D721Med (cell line): ENCODE measurements at regions not wholly inside any gene's neighbourhood (a gene's known extent, or its start where the extent isn't known, plus 50 kb on each side); places are given as distances from the start of the nearest gene placed in this dataset.

Experiments used
- DNase-seq: peaks from one replicate; pipeline ENCODE4 v3.0.0; 2011; ENCODE audit warnings: low spot score; ENCODE audit not compliant: insufficient read length
- FAIRE-seq: peaks from 2 replicates; lab custom pipeline; 2011; peaks lifted over from hg19 to GRCh38; lab: Jason Lieb, UNC
- TF ChIP-seq, protein P1 (sequence below): IDR thresholded peaks from 2 replicates; pipeline ENCODE4 v1.5.1; 2012; ENCODE audit warnings: mild to moderate bottlenecking, control low read depth; ENCODE audit not compliant: insufficient read depth; ENCODE audit errors: missing control alignments

DNA sequence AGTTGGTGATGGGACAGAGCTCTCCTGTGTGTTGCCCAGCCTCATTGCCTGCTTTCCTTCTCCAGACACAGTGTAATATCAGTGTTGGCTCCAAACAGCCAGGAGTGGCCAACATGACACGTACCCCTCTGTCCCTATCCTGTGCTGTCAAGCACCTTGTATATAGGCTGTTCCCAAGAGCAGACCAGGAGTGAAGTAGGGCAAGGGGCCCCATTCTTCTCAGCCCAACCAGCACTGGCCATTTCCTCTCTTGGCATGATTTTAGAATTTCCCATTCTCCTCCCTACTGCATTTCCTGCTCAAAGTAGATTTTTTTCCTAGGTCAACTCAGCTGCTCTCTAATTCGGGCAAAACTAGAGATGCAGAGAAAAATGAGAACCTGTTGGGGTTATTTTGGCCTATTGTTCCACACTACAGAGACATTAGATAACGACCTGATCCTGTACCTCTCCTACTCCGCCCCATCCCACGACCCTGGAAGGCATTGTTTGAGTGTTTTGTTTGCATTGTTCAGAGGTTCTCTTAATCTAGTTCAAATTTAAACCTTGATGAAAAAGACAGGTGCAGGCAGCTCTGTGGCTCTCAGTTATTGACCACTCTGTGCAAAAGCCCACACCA lies 95.6 kb downstream of the RASSF10 start:
- no peak for DNase-seq
- no peak for FAIRE-seq
- TF ChIP-seq, protein P1, sequence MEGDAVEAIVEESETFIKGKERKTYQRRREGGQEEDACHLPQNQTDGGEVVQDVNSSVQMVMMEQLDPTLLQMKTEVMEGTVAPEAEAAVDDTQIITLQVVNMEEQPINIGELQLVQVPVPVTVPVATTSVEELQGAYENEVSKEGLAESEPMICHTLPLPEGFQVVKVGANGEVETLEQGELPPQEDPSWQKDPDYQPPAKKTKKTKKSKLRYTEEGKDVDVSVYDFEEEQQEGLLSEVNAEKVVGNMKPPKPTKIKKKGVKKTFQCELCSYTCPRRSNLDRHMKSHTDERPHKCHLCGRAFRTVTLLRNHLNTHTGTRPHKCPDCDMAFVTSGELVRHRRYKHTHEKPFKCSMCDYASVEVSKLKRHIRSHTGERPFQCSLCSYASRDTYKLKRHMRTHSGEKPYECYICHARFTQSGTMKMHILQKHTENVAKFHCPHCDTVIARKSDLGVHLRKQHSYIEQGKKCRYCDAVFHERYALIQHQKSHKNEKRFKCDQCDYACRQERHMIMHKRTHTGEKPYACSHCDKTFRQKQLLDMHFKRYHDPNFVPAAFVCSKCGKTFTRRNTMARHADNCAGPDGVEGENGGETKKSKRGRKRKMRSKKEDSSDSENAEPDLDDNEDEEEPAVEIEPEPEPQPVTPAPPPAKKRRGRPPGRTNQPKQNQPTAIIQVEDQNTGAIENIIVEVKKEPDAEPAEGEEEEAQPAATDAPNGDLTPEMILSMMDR: no peak

DNA sequence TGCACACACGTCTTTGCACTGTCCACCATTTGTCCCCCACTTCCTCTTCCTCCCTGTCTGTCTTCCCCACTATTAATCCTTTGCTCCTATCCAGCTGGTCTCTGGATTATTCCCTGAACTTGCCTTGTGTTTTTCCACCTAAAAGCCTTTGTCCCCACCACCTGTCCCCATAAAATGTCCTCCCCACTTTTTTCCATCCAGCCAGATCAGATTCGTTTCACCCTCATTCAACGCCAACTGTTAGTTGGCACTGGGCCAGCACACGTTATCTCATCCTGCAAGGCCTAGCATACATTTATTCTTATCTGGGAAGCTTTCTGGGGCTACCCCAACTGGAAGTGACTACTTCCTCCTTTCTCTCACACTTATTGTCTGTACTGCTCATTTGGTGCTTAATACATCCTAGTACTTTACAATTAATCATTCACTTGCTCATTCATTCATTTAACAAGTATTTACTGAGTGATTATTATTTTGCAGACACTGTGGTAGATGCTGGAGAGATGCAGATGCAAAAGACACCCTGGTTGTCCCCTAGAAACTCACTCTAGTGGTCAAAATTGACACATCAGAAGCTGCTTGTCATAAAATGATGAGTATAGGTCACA lies 96.2 kb downstream of the RASSF10 start:
- FAIRE-seq: no peak
- no peak for DNase-seq
- TF ChIP-seq, protein P1: no peak

DNA sequence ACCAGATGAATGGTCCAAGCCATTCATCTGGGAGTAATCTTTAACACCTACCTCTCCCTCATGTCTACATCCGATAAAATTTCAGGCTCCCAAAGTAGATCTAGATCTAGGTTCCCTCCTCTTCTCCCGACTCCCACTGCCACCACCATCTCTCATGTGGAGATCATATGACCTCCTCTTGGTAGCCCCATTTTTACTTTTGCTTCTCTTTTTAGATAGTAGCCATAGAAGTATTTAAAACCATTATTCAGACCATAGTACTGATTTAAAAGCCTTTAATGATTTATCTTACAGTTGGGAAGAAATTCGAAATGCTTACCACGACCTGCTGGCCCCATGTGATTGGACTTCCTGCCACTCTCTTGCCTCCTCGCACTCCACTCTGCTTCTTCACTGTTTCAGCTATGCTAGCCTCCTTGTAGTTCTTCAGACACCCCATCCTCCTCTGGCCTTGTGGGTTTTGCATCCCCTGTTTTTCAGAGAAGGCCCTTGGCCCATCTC lies 98.5 kb downstream of the RASSF10 start:
- no peak for FAIRE-seq
- TF ChIP-seq, protein P1: no peak
- DNase-seq: no peak

DNA sequence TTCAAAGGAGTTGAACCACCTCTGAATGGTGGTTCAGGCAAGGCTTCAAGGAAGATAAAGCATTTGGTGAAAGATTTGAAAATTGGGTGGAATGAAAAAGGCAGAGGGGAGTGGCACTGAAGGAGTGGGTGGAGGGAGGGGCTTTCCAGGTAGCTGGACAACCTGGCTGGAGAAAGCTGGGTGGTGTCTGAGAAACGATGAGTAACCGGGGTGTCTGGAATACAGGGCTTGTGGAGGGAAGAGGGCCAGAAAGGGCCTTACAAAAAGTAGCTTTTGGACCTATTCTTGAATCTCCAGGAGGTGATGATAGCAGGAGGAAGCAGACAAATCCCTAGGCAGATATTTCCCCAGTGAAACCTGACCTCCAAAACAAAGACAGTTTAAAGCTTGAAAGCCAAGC lies 99.3 kb downstream of the RASSF10 start:
- TF ChIP-seq, protein P1: no peak
- DNase-seq (no peak), FAIRE-seq (no peak)

DNA sequence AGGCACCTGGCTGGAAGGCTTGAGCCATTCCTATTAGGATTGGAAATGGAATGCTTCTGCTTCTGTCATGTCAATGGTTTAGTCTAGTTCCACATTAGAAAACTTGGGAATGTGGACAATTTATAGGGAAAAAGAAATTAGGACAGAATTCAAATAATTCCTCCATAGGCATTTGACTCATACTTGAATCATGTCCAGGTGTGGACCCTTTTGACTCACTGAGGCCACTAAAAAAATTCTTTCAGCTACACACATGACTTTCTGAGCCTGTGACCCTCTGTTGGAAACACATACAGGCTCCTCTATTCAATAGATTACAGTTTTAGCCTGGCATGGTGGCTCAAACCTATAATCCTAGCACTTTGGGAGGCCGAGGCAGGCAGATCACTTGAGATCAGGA lies 100.5 kb downstream of the RASSF10 start:
- DNase-seq: no peak
- TF ChIP-seq, protein P1: no peak
- FAIRE-seq: no peak

DNA sequence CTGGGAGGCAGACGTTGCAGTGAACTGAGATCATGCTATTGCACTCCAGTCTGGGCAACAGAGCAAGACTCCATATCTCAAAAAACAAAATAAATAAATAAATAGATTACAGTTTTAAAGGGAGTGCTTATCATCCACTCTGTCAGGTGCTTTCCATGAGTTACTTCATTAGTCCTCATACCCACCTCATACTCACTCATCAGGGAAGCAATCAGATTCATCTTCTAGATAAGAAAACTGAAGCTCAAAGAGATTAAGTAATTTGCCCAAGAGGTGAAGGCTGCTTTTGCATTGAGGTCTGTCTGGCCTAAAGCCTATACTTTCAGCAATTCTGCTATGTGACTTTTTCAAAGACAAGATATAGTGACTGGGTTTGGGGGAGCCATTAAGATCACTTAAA lies 101.0 kb downstream of the RASSF10 start:
- TF ChIP-seq, protein P1: no peak
- FAIRE-seq (no peak), DNase-seq (no peak)

DNA sequence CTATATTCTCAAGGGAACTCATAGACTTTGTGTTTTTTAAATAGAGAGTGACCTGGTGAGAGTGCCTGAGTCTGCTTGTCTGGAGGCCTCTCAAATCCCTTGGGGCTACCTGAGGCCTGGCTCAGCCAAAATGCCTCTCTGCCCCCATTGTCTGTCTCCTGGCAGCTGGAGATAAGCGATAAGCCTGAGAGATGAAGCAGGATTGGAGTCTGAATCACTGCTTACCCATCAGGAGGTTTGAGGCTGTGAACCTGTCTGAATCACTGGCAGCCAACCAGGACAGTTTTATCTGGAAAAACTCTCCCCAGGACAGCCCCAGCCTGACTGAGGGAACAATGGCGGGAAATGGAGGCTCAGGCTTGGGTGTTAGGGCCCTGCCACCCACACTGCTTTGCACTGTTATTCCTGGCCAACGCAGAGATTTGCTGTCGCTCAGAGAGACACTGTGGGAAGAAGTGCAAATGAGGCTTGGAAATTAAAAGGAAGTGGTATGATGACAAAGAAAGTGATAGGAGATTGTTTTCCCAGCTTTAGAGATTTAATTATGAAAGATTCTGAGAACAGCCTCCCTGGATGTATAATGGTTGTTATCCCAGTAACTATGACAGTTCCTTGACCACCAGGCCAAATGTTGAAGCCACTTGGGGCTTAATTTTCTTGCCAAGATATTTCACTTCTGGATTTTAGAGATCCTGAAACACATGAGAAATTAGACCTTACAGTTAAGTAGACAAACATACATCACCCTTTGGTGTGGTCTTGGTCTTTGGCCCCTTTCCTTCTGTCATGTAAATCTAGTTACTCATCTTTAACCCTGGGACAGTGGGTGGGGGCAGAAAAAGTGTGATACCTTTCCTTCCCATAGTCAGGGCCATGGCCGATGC lies 102.1 kb downstream of the RASSF10 start:
- DNase-seq (no peak), FAIRE-seq (no peak)
- TF ChIP-seq, protein P1: no peak
